Amniotic stem cell (primary cell): ENCODE measurements at regions not wholly inside any gene's neighbourhood (a gene's known extent, or its start where the extent isn't known, plus 50 kb on each side); places are given as distances from the start of the nearest gene placed in this dataset.
"Not testable (repeated sequence)": the region's sequence is repeated elsewhere in the genome, so short reads cannot be mapped to it uniquely, and the experiment has no call there.

Source experiments
- DNase-seq: peaks from one replicate; lab custom pipeline; 2025; lab: John Stamatoyannopoulos, UW

- no peak for DNase-seq
Measured at GRCh38 chr13:99698010-99698815, 196.9 kb downstream of the TM9SF2 start.

- DNase-seq, result no peak
Measured at GRCh38 chr13:99695857-99696256, 194.6 kb downstream of the TM9SF2 start.

- DNase-seq, result no peak
Measured at GRCh38 chr13:99693852-99694611, 192.8 kb downstream of the TM9SF2 start.

DNA sequence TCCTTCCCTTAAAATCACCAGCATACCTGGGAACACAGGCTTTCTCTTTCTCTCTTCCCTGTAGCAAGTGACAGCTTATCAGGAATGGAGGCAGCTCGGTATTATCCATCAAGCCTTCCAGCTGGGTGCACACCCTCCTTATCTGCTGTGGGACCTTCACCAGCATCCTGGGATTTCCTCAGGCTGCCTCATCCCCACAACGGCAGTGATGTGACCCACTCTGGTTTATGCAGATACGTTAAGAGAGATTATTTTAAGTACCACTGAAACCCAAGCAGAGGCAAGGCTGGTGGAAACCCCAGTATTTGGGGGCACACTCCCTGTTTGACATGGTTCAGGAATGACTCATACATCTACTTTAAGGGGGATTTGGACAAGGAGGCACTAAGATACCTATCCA is 192.1 kb downstream of the TM9SF2 start:
- no peak for DNase-seq

DNA sequence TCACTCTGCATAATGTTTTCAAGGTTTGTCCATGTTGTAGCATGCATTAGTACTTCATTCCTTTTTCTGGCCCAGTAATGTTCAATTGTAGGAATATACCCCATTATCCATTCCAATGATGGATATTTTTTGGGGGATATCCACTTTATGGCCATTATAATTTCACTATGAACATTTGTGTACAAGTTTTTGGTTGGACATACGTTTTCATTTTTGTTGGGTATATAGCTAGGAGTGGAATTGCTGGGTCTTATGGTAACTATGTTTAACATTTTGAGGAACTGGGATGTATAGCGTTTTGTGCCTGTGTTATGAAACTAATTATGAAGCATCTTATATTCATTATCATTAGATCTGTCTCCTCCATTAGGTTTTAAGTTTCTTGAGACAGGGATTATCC is 191.6 kb downstream of the TM9SF2 start:
- no peak for DNase-seq

- no peak for DNase-seq
Measured at GRCh38 chr13:99691552-99691951, 190.3 kb downstream of the TM9SF2 start.

DNA sequence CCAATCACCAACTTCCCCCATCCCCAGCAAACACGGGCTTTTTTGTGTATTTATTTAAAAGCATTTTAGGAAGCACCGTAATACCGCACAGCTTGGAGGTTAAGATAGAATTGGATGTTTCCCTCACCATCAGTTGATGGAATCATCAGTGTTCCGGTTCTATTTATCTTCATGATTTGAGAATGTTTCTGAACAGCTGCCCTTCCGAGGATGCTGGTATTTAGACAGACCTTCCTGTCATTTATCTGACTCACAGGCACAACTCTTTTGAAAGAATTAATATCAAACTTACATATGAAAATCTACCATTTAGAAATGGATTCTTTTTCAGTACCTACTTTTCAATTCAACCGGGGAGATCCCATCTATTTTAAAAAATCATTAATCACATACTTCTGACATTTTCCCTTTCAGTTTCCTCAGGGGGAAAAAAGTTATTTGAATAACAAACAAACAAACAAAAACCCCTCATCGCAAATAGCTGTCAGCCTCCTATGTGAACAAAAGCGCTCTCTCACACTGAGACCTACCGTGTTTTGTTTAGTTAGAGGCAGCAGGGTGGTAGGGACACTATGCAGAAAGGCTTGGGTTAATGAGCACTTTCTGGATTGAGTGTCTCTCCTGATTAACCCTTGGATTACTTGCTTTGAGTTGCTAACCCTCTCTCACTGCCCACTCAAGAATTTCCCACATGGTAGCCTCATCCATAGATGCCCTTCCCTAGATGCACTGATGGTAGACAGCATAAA is 189.3 kb downstream of the TM9SF2 start:
- no peak for DNase-seq

DNA sequence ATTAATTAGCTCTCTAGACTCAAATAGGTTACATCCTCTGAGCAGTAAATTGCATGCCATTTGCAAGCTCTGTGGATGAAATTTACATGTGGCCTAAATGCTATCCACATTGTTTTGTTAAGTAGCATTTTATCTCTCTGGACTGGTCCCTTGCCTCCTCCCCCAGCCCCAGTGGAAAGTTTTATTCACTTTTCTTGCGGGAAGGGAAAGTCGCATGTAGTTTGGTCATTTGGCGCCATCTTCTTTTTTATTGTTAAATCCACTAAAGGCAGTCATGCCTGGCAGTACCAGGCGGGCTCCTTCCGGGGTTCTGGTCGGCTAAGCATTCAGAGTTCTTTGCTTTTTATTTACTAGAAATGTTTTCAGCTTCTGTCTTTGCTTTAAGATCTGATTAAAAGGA is 188.7 kb downstream of the TM9SF2 start:
- no peak for DNase-seq

GRCh38 chr13:99688776-99689175 is 187.5 kb downstream of the TM9SF2 start:
- no peak for DNase-seq

- DNase-seq, result no peak
Measured at GRCh38 chr13:99687723-99688397, 186.6 kb downstream of the TM9SF2 start.

DNA sequence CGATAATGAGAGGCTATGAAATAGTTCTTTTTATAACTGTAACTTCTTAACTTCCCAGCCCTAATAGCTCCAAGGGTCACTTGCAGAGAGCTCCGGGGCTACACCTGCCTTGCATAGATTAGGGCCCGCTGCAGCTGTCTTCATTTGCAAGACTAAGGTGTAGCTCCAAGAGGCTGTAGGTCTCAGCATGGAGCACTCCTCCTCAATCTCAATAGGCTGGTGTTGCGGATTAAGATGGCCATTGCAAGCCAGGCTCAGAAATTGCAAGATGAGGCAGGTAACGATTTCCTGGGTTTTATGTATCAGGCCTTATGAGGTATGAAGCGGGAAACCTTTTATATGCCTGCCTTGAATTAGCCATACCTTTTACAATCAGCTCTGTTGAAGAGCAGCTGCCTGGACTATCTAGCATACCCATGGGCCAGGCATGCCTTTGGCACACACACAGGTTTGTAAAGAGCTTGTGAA is 185.7 kb downstream of the TM9SF2 start:
- no peak for DNase-seq

DNA sequence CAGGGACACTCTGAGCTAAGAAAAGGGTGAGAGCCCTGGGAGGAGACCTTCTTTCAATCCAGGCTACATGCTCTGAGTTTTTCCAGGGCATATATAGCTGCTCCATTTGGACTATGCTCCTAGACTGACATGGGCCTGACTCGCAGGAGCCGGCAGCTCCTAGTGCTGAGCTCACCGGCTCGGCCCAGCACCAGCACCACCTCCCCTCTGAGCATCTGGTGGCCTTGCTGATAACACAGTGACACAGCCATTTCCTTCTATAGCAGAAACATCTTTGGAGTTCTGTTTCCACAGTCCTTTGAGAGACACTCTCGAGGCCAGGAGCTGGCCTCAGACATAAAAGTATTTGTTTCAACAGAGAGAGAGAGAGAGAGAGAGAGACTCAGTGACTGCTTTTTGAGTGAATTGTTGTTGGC is 184.9 kb downstream of the TM9SF2 start:
- no peak for DNase-seq

GRCh38 chr13:99681695-99682094 is 180.4 kb downstream of the TM9SF2 start:
- DNase-seq, result no peak

DNA sequence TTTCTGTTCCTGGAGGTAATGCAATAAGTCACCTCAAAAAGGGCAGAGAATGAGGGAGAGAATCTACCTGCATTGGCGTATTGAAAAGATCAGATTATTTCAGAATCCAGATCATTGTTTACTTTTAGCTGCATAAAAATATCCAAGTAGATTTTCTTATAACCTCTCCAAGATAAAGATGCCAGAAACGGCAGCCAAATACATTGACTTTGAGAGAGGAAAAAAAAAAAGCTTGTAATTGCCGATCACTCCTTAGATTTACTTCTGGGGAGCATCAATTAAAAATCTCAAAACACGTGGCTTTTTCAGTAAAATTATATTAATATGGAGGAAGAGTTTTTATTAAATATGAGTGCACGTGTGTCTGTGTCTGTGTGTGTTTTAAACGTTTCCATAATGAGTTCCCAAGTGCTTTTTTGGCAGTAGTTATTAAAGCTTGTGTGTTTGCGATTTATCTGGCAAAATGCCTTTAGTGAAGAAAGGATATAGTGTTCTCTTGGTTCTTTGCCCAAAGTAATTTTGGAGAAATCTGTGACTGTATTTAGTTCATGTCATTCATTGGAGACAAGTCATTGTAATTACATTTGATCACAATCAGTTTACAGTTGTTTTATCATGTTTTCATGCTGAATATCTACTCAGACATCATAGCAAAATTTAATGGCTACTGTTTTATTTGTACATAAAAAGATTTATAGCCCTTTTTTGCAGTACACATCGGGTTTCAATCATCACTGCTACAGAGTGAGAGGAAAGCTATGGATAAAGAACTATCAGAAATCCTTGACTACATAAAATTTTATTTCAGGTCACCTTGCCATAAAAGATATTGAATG is 176.1 kb downstream of the TM9SF2 start:
- no peak for DNase-seq

- no peak for DNase-seq
Measured at GRCh38 chr13:99671746-99672145, 170.5 kb downstream of the TM9SF2 start.

- DNase-seq, result not testable (repeated sequence)
Measured at GRCh38 chr13:99669096-99669495, 167.8 kb downstream of the TM9SF2 start.

DNA sequence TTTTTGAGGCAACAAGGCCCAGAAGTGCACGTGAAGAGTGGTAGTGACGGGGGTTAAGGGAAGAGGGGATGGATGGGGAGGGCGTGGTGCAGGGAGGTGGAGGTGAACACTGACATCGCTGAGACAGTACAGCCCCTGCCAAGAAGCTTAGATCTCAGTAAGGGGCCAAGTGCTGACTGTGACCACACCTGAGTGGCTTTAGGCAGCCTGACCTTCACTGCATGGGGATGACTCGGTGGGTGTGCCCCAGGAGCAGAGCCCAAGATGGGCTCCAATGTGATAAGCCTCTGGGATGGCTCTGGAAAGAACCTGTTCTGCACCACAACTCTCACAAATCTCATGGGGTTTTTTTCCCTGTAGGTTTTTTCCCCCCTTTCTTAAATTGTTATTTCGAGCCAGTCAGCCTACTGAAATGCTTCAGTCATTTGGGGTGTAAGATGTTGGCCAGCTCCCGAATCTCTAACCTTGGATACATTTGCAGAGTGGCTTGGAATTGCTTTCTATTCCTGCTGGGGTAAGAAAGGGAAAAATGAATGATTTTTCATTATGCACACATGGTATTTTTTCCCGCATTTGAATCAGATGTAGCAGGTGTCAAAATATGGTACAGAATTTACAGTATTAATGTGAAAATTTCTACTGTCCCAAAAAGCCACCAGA is 165.0 kb downstream of the TM9SF2 start:
- DNase-seq, result no peak

DNA sequence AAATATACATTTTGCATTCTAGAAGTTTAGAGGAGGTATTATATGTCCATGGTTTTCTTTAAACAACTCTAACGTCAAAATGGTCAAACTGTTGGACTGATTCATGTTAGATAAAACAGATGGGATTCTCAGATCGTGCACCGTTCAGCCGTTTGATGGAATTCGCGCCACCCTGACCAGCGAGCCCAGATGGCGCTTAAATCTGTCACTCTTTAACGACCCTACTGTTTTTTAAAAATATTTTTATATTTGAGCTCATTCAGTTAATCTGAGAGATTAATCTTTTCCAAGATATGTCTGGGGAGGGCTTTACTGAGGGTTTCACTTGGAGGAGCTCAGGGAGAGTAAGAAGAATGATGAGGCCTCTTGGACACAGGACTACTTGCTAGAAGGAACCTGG is 164.4 kb downstream of the TM9SF2 start:
- DNase-seq, result no peak

GRCh38 chr13:99663908-99664307 is 162.6 kb downstream of the TM9SF2 start:
- no peak for DNase-seq

DNA sequence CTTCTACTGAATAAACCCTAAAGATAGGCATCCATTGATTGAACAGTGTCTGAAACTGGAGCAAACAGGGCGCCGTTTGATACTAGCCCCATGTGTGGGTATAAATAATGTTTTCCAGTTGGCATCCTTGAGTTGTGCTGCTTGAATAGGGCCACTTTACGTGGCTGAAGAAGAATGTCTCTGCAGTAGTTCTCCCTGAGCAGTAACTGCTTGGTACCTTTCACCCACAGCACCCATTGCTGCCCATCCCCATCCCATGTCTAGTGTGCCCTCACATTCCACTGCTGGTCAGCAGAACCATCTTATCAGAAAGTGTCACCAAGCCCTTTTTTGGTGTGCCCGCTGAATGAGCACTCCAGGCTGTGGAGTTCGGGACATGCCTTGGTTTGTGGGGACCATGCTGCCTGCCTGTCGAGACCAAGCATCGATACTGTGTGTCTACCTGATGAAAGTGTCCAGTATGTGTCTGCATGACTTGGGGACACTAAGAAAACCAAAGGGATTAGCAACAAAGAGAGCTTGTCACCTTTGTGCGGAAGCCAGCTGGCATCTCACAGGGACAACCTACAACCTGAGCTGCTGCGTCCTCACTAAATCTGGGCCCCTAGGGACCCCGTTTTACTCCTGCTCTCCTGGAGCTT is 162.0 kb downstream of the TM9SF2 start:
- no peak for DNase-seq
